ENCODE measurements at regions not wholly inside any gene's neighbourhood (a gene's known extent, or its start where the extent isn't known, plus 50 kb on each side); places are given as distances from the start of the nearest gene placed in this dataset.

GRCh38 chr2:558879-559278, 118.3 kb downstream of the TMEM18 start:
- TF ChIP-seq CTCF (IDR thresholded peaks at IDR 0.05; ENCODE audit: insufficient read depth, low read depth, low read length), result no peak
- TF ChIP-seq EZH2 (IDR thresholded peaks at IDR 0.05; ENCODE audit: insufficient read depth, low read length), result no peak

Data from astrocyte (in vitro differentiated cells and primary cell).